GM12874 (cell line): ENCODE measurements at regions not wholly inside any gene's neighbourhood (a gene's known extent, or its start where the extent isn't known, plus 50 kb on each side); places are given as distances from the start of the nearest gene placed in this dataset.

ENCODE experiments used
- CTCF ChIP-seq: IDR thresholded peaks from 2 replicates; pipeline ENCODE4 v1.5.1; 2011; ENCODE audit warnings: low read depth, mild to moderate bottlenecking, control low read depth, low read length, moderate library complexity; ENCODE audit not compliant: insufficient read depth

- TF ChIP-seq CTCF: no peak
Observed at GRCh38 chr7:125254566-125254965, 324.9 kb upstream of the POT1 start.

- no peak for TF ChIP-seq CTCF
Observed at GRCh38 chr7:125253452-125254190, 324.0 kb upstream of the POT1 start.

GRCh38 chr7:125247514-125248098 is 318.0 kb upstream of the POT1 start:
- no peak for TF ChIP-seq CTCF

- no peak for TF ChIP-seq CTCF
Observed at GRCh38 chr7:125246706-125247105, 317.1 kb upstream of the POT1 start.

- no peak for TF ChIP-seq CTCF
Observed at GRCh38 chr7:125241548-125241947, 311.9 kb upstream of the POT1 start.

GRCh38 chr7:125222596-125222995 is 293.0 kb upstream of the POT1 start:
- no peak for TF ChIP-seq CTCF

- TF ChIP-seq CTCF: no peak
Observed at GRCh38 chr7:125218076-125218475, 288.5 kb upstream of the POT1 start.
